H1 (cell line): ENCODE measurements at regions not wholly inside any gene's neighbourhood (a gene's known extent, or its start where the extent isn't known, plus 50 kb on each side); places are given as distances from the start of the nearest gene placed in this dataset.

ENCODE experiments used
- CTCF ChIA-PET: fragments of 300-600 bp; sonication (Branson Sonifier 250); formaldehyde crosslinking; loops from one replicate; lab custom pipeline; 2021; ENCODE audit not compliant: partially characterized antibody; lab: Charles Lee
- POLR2A ChIA-PET: fragments of 300-600 bp; sonication (Branson Sonifier 250); formaldehyde crosslinking; loops from one replicate; lab custom pipeline; 2021; ENCODE audit warnings: inconsistent platforms; ENCODE audit not compliant: partially characterized antibody; lab: Charles Lee
- DNase-seq, 2 experiments: peaks; one replicate each; pipeline versions ENCODE4 v3.0.0 to v3.0.0-alpha.2; 2010 to 2022; ENCODE audit warnings: low spot score in 2 of 2, low read depth in 1 of 2, mixed read lengths in 1 of 2
- FAIRE-seq: peaks from 2 replicates; lab custom pipeline; 2011; peaks lifted over from hg19 to GRCh38; lab: Jason Lieb, UNC
- H2AFZ ChIP-seq: 2 replicates; pipeline ENCODE4 v1.8.1; 2012; ENCODE audit warnings: low read length, inconsistent platforms
- H2AK5ac ChIP-seq: 2 replicates; pipeline ENCODE4 v1.6.1; 2013; ENCODE audit warnings: low read depth, low read length
- H2BK120ac ChIP-seq: replicated peaks from 2 replicates; pipeline ENCODE3; 2013; ENCODE audit warnings: low read depth, low read length, inconsistent platforms
- H2BK12ac ChIP-seq: 2 replicates; pipeline ENCODE4 v1.6.1; 2013; ENCODE audit warnings: low read depth, low read length
- H2BK15ac ChIP-seq: 2 replicates; pipeline ENCODE4 v1.6.1; 2013; ENCODE audit warnings: low read length
- H2BK20ac ChIP-seq: 2 replicates; pipeline ENCODE4 v1.6.1; 2013; ENCODE audit warnings: low read length
- H2BK5ac ChIP-seq: 2 replicates; pipeline ENCODE4 v1.6.1; 2013; ENCODE audit warnings: low read depth, low read length
- H3K14ac ChIP-seq: 2 replicates; pipeline ENCODE4 v1.6.1; 2013; ENCODE audit warnings: inconsistent platforms; ENCODE audit not compliant: insufficient read length
- H3K18ac ChIP-seq: 2 replicates; pipeline ENCODE4 v1.6.1; 2013; ENCODE audit warnings: low read length; ENCODE audit errors: extremely low read depth
- H3K23ac ChIP-seq: 2 replicates; pipeline ENCODE4 v1.6.1; 2013; ENCODE audit warnings: inconsistent platforms; ENCODE audit not compliant: insufficient read length
- H3K23me2 ChIP-seq: 2 replicates; pipeline ENCODE4 v1.6.1; 2013; ENCODE audit warnings: low read depth, low read length
- H3K27ac ChIP-seq: 2 replicates; pipeline ENCODE4 v1.6.1; 2011; ENCODE audit warnings: low read depth, low read length, inconsistent platforms
- H3K27me3 ChIP-seq, 4 experiments: replicated peaks in 1 of 4; 1 replicate in 1 of 4; 2 replicates in 3 of 4; pipeline versions ENCODE4 v1.6.1 to v1.8.1; 2011 to 2013; ENCODE audit warnings: low read length in 3 of 4, mild to moderate bottlenecking in 3 of 4, inconsistent platforms in 2 of 4, mixed read lengths in 2 of 4, moderate library complexity in 1 of 4; ENCODE audit not compliant: control insufficient read depth in 3 of 4, insufficient read depth in 3 of 4; ENCODE audit errors: extremely low read depth in 1 of 4
- H3K36me3 ChIP-seq, 4 experiments: 2 replicates each; pipeline versions ENCODE4 v1.6.1 to v1.8.1; 2011 to 2013; ENCODE audit warnings: mild to moderate bottlenecking in 4 of 4, low read length in 3 of 4, moderate library complexity in 2 of 4, control low read depth in 1 of 4, inconsistent platforms in 1 of 4; ENCODE audit not compliant: insufficient read depth in 4 of 4, control insufficient read depth in 2 of 4
- H3K4ac ChIP-seq: replicated peaks from 2 replicates; pipeline ENCODE3; 2013; ENCODE audit warnings: low read length, low read depth, mixed read lengths, inconsistent platforms; ENCODE audit not compliant: insufficient read length
- H3K4me1 ChIP-seq, 4 experiments: replicated peaks in 1 of 4; 1 replicate in 1 of 4; 2 replicates in 3 of 4; pipeline versions ENCODE4 v1.6.1 to v1.8.1; 2011 to 2013; ENCODE audit warnings: low read length in 3 of 4, inconsistent platforms in 2 of 4, mixed read lengths in 1 of 4; ENCODE audit not compliant: insufficient read depth in 4 of 4, control insufficient read depth in 3 of 4
- H3K4me2 ChIP-seq, 2 experiments: 2 replicates each; pipeline versions ENCODE4 v1.6.1 to v1.8.1; 2011 to 2013; ENCODE audit warnings: low read depth in 2 of 2, low read length in 2 of 2, control low read depth in 1 of 2, inconsistent platforms in 1 of 2, mild to moderate bottlenecking in 1 of 2; ENCODE audit not compliant: insufficient read depth in 1 of 2
- H3K4me3 ChIP-seq, 4 experiments: fragments of 200-600, 300-600 bp in 1 of 4; sonication (generic), shearing (Covaris generic), sonication (Bioruptor Twin) in 1 of 4; 2 replicates each; pipeline versions ENCODE4 v1.5.1 to v1.8.1; 2011 to 2016; ENCODE audit warnings: low read length in 4 of 4, low read depth in 3 of 4, control low read depth in 2 of 4, inconsistent platforms in 2 of 4, mild to moderate bottlenecking in 2 of 4, mixed read lengths in 1 of 4, moderate library complexity in 1 of 4; ENCODE audit not compliant: insufficient read depth in 2 of 4; ENCODE audit errors: extremely low read depth in 1 of 4
- H3K56ac ChIP-seq: replicated peaks from 2 replicates; pipeline ENCODE3; 2013; ENCODE audit warnings: low read depth, mild to moderate bottlenecking, mixed read lengths, low read length, inconsistent platforms; ENCODE audit not compliant: insufficient read length
- H3K79me1 ChIP-seq: 2 replicates; pipeline ENCODE4 v1.6.1; 2013; ENCODE audit warnings: low read depth, low read length, control low read depth
- H3K79me2 ChIP-seq, 2 experiments: 2 replicates each; pipeline versions ENCODE4 v1.6.1 to v1.8.1; 2012 to 2013; ENCODE audit warnings: low read length in 2 of 2, mild to moderate bottlenecking in 2 of 2, inconsistent platforms in 1 of 2; ENCODE audit not compliant: insufficient read depth in 2 of 2, control insufficient read depth in 1 of 2
- H3K9ac ChIP-seq, 4 experiments: replicated peaks in 1 of 4; 1 replicate in 1 of 4; 2 replicates in 3 of 4; pipeline versions ENCODE4 v1.6.1 to v1.8.1; 2011 to 2013; ENCODE audit warnings: low read depth in 3 of 4, low read length in 3 of 4, control low read depth in 2 of 4, mild to moderate bottlenecking in 2 of 4, moderate library complexity in 2 of 4, inconsistent platforms in 1 of 4; ENCODE audit errors: extremely low read depth in 1 of 4
- H3K9me3 ChIP-seq, 2 experiments: 2 replicates each; pipeline versions ENCODE4 v1.6.1 to v1.8.1; 2012 to 2013; ENCODE audit warnings: mild to moderate bottlenecking in 2 of 2, moderate library complexity in 2 of 2, control low read depth in 1 of 2, inconsistent platforms in 1 of 2, low read depth in 1 of 2, low read length in 1 of 2, mixed read lengths in 1 of 2; ENCODE audit not compliant: insufficient read depth in 2 of 2
- H4K20me1 ChIP-seq, 2 experiments: replicated peaks in 1 of 2; 2 replicates each; pipeline versions ENCODE3 to v1.8.1; 2011 to 2013; ENCODE audit warnings: inconsistent platforms in 2 of 2, low read length in 2 of 2, mild to moderate bottlenecking in 1 of 2; ENCODE audit not compliant: insufficient read depth in 2 of 2, control insufficient read depth in 1 of 2
- H4K5ac ChIP-seq: 2 replicates; pipeline ENCODE4 v1.6.1; 2013; ENCODE audit warnings: low read length, low read depth, mixed read lengths, inconsistent platforms; ENCODE audit not compliant: insufficient read length
- H4K8ac ChIP-seq: 2 replicates; pipeline ENCODE4 v1.8.0; 2013; ENCODE audit warnings: mild to moderate bottlenecking, moderate library complexity, low read length, inconsistent platforms; ENCODE audit not compliant: insufficient read depth; ENCODE audit errors: extremely low read depth
- H4K91ac ChIP-seq: replicated peaks from 2 replicates; pipeline ENCODE3; 2013; ENCODE audit warnings: low read length, mixed read lengths, inconsistent platforms; ENCODE audit not compliant: insufficient read length
- JUN ChIP-seq: IDR thresholded peaks from 2 replicates; pipeline ENCODE4 v1.6.1; 2011; ENCODE audit warnings: low read depth, mild to moderate bottlenecking, improper control_type of control experiment, low read length
- ZNF274 ChIP-seq: IDR thresholded peaks from 2 replicates; pipeline ENCODE4 v1.7.0; 2012; ENCODE audit warnings: low read length, borderline replicate concordance; ENCODE audit errors: extremely low read depth
- WGBS, 2 experiments: shearing (Covaris generic) in 1 of 2; methylation state at CpG; one replicate each; pipeline versions ENCODE4 v1.1.6 to v1.1.7; 2013 to 2015; ENCODE audit warnings: low lambda C conversion rate in 2 of 2, mixed read lengths in 2 of 2, inconsistent platforms in 1 of 2, low coverage in 1 of 2, missing lambda C conversion rate in 1 of 2; ENCODE audit not compliant: insufficient replicate concordance in 2 of 2, insufficient coverage in 1 of 2, insufficient read length in 1 of 2; ENCODE audit errors: extremely low coverage in 1 of 2, missing lambda C conversion rate in 1 of 2; 5-methylcytosine and 5-hydroxymethylcytosine counted together

GRCh38 chr3:34008836-34009809 lies 210.7 kb downstream of the PDCD6IP start:
- Histone ChIP-seq H2BK15ac (no peak overlapping the region), H3K14ac (no peak overlapping the region), H3K23me2 (peaks cover 2% of the 10 kb centered on the region; the same call in 1 of the 2 replicates), H4K8ac (no peak overlapping the region), H3K27me3 (peaks cover 0 to 1% (median 0%) of the 10 kb centered on the region in 4 experiments; a peak in 1 of 7 replicates), H3K4me3 (no peak overlapping the region), H3K79me2 (no peaks in the 10 kb centered on the region), H3K23ac (no peak overlapping the region), H3K27ac (no peak overlapping the region), H2BK12ac (no peak overlapping the region), H2AFZ (no peak overlapping the region), H4K91ac (no peak overlapping the region), H2BK5ac (no peak overlapping the region), H3K4me1 (peaks cover 0 to 10% (median 6%) of the 10 kb centered on the region in 4 experiments; a peak in 4 of 7 replicates), H3K56ac (no peak overlapping the region), H3K79me1 (no peaks in the 10 kb centered on the region), H3K9ac (no peak overlapping the region), H2AK5ac (no peak overlapping the region), H3K9me3 (no peaks in the 10 kb centered on the region), H2BK20ac (no peak overlapping the region), H3K36me3 (no peaks in the 10 kb centered on the region), H2BK120ac (no peak overlapping the region), H3K4me2 (0 out of 4 replicates have a peak overlapping the region, but pooled peaks of 1 of the 2 experiments have one; percentile 32), H3K18ac (no peak overlapping the region), H4K5ac (no peak overlapping the region), H3K4ac (no peak overlapping the region), H4K20me1 (no peaks in the 10 kb centered on the region)
- CTCF ChIA-PET = interaction anchor here (0.6 to 5.7 kb wide), 5 partner anchors 29 to 373 kb away, joined by 3 to 26 read pairs (median 4); no protein-coding TSS in a partner anchor
- POLR2A ChIA-PET = interaction anchor here (0.6 kb wide), 1 partner anchor 250 kb away, joined by 3 read pairs; no protein-coding TSS in a partner anchor
- DNase-seq (no peak), FAIRE-seq (no peak)
- 70% methylated on average over 2 of the region's 2 CpGs; no CpG with 5 or more reads in 1 of the 2 experiments for WGBS, 2 experiments
- TF ChIP-seq JUN (no peak), ZNF274 (no peak)
